GM18858 (cell line): ENCODE measurements at regions not wholly inside any gene's neighbourhood (a gene's known extent, or its start where the extent isn't known, plus 50 kb on each side); places are given as distances from the start of the nearest gene placed in this dataset.
"Not testable (repeated sequence)": the region's sequence is repeated elsewhere in the genome, so short reads cannot be mapped to it uniquely, and the experiment has no call there.

Experiments used
- ATAC-seq: cut with Tn5 transposase; IDR thresholded peaks from one replicate; pipeline ENCODE4 v1.9.1; 2021; ENCODE audit not compliant: unreplicated experiment

GRCh38 chr5:166286832-166287231, 2004.6 kb upstream of the WWC1 start:
- ATAC-seq: no peak

- no peak for ATAC-seq
These were observed 2003.6 kb upstream of the WWC1 start for GRCh38 chr5:166287866-166288265.

- not testable (repeated sequence) for ATAC-seq
These were observed 1999.6 kb upstream of the WWC1 start for GRCh38 chr5:166291800-166292199.

- no peak for ATAC-seq
These were observed 1997.6 kb upstream of the WWC1 start for GRCh38 chr5:166293892-166294291.

- no peak for ATAC-seq
These were observed 1989.3 kb upstream of the WWC1 start for GRCh38 chr5:166302166-166302565.

GRCh38 chr5:166317425-166317824, 1974.0 kb upstream of the WWC1 start:
- ATAC-seq: no peak

GRCh38 chr5:166320920-166321480, 1970.4 kb upstream of the WWC1 start:
- no peak for ATAC-seq

GRCh38 chr5:166324372-166324771, 1967.1 kb upstream of the WWC1 start:
- no peak for ATAC-seq

GRCh38 chr5:166329149-166329800, 1962.2 kb upstream of the WWC1 start:
- no peak for ATAC-seq

GRCh38 chr5:166330036-166330435, 1961.4 kb upstream of the WWC1 start:
- ATAC-seq: no peak

GRCh38 chr5:166331521-166331920, 1959.9 kb upstream of the WWC1 start:
- no peak for ATAC-seq

- no peak for ATAC-seq
These were observed 1952.6 kb upstream of the WWC1 start for GRCh38 chr5:166338801-166339200.

GRCh38 chr5:166340039-166340438, 1951.4 kb upstream of the WWC1 start:
- no peak for ATAC-seq

- no peak for ATAC-seq
These were observed 1949.6 kb upstream of the WWC1 start for GRCh38 chr5:166341740-166342337.

GRCh38 chr5:166342402-166342801, 1949.0 kb upstream of the WWC1 start:
- no peak for ATAC-seq

GRCh38 chr5:166346726-166347374, 1944.6 kb upstream of the WWC1 start:
- ATAC-seq: no peak

- ATAC-seq: no peak
These were observed 1942.4 kb upstream of the WWC1 start for GRCh38 chr5:166349046-166349445.

- ATAC-seq: no peak
These were observed 1937.9 kb upstream of the WWC1 start for GRCh38 chr5:166353580-166353979.

GRCh38 chr5:166354332-166354731, 1937.1 kb upstream of the WWC1 start:
- ATAC-seq: no peak

GRCh38 chr5:166356096-166356495, 1935.3 kb upstream of the WWC1 start:
- ATAC-seq: no peak

GRCh38 chr5:166358127-166358830, 1933.2 kb upstream of the WWC1 start:
- ATAC-seq: no peak
